BLaER1 (cell line): ENCODE measurements at regions not wholly inside any gene's neighbourhood (a gene's known extent, or its start where the extent isn't known, plus 50 kb on each side); places are given as distances from the start of the nearest gene placed in this dataset.

ENCODE experiments used
- H3K27ac ChIP-seq: shearing (Covaris generic); formaldehyde crosslinking; 2 replicates; pipeline ENCODE4 v1.8.1; 2022
- H3K27me3 ChIP-seq: shearing (Covaris generic); formaldehyde crosslinking; 2 replicates; pipeline ENCODE4 v1.8.1; 2022
- H3K36me3 ChIP-seq: shearing (Covaris generic); formaldehyde crosslinking; 2 replicates; pipeline ENCODE4 v1.8.1; 2022
- H3K4me1 ChIP-seq: shearing (Covaris generic); formaldehyde crosslinking; 2 replicates; pipeline ENCODE4 v1.8.1; 2022
- H3K4me2 ChIP-seq: shearing (Covaris generic); formaldehyde crosslinking; 2 replicates; pipeline ENCODE4 v1.8.1; 2022
- H3K4me3 ChIP-seq: shearing (Covaris generic); formaldehyde crosslinking; 2 replicates; pipeline ENCODE4 v1.8.1; 2022
- H3K9ac ChIP-seq: shearing (Covaris generic); formaldehyde crosslinking; 2 replicates; pipeline ENCODE4 v1.8.1; 2022
- H3K9me3 ChIP-seq: shearing (Covaris generic); formaldehyde crosslinking; 2 replicates; pipeline ENCODE4 v1.8.1; 2022
- H4K20me1 ChIP-seq: shearing (Covaris generic); formaldehyde crosslinking; 2 replicates; pipeline ENCODE4 v1.8.1; 2022
- Cebpa-rat ChIP-seq: shearing (Covaris generic); IDR thresholded peaks from 2 replicates; pipeline ENCODE4 v1.8.1; 2022

DNA sequence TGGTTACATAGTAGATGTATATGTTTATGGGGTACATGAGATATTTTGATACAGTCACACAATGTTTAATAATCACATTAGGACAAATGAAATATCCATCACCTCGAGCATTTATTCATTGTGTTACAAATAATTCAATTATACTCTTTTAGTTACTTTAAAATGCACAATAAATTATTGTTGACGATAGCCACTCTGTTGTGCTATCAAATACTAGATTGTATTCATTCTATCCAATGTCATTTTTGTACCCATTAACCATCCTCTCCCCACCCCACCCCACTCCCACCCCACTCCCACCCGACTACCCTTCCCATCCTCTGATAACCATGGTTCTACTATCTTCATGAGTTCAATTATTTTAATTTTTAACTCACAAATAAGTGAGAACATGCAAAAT is 585.4 kb downstream of the CDH26 start:
- no peak overlapping the region for H3K4me3 ChIP-seq
- no peaks in the 10 kb centered on the region for H3K27me3 ChIP-seq
- H3K27ac ChIP-seq: no peak overlapping the region
- H3K4me2 ChIP-seq: no peak overlapping the region
- H3K4me1 ChIP-seq: no peaks in the 10 kb centered on the region
- H3K36me3 ChIP-seq: no peaks in the 10 kb centered on the region
- H3K9me3 ChIP-seq: 0 out of 2 replicates have a peak, but pooled peaks cover 5% of the 10 kb centered on the region
- H4K20me1 ChIP-seq: no peaks in the 10 kb centered on the region
- H3K9ac ChIP-seq: no peak overlapping the region
- no peak for TF ChIP-seq Cebpa-rat

DNA sequence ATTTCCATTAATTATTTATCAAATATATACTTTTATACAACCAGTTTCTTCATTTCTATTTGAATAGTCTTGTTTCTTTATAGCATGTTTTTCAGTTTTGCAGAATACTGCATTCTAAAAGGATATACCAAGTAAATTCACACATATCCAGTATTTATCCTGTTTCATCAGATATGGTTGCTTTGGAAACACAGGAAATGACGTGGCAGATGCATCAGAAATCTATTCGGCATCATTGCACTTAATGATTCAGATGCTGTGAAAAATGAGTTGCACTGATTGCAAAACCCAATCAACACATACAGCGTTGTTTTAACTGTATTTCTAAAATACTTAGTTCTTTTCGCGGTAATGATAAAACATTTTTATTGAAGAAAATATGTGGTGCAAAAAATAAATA is 594.9 kb downstream of the CDH26 start:
- Histone ChIP-seq H4K20me1 (no peaks in the 10 kb centered on the region), H3K27me3 (no peaks in the 10 kb centered on the region), H3K27ac (no peak overlapping the region), H3K4me1 (no peaks in the 10 kb centered on the region), H3K9me3 (no peaks in the 10 kb centered on the region), H3K4me3 (no peak overlapping the region), H3K9ac (no peak overlapping the region), H3K4me2 (no peak overlapping the region), H3K36me3 (no peaks in the 10 kb centered on the region)
- TF ChIP-seq Cebpa-rat: no peak

DNA sequence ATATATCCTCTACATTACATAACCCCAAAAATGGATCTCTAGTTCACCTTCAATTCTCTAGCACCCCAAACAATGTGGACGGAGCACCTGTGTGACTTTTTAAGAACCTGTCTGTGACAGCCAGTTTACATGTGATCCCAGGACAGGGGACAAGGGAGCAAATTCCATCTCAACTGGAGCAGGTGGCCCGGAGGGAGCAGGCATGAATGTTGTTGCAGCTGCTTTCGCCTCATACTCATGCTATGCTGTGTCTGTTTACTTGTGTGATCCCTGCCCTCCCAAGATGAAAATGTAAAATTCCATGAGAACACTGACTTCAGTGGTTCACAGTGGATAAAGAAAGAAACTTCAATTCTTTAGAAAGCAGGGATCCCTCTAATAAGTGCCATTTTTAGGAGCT is 600.3 kb downstream of the CDH26 start:
- Histone ChIP-seq H4K20me1 (no peaks in the 10 kb centered on the region), H3K4me3 (no peak overlapping the region), H3K4me1 (peaks cover 22% of the 10 kb centered on the region), H3K27ac (no peak overlapping the region), H3K4me2 (no peak overlapping the region), H3K9me3 (no peaks in the 10 kb centered on the region), H3K36me3 (no peaks in the 10 kb centered on the region), H3K9ac (no peak overlapping the region), H3K27me3 (no peaks in the 10 kb centered on the region)
- no peak for TF ChIP-seq Cebpa-rat

GRCh38 chr20:60559462-60559861 is 601.2 kb downstream of the CDH26 start:
- Histone ChIP-seq H3K27me3 (no peaks in the 10 kb centered on the region), H3K4me1 (peaks cover 22% of the 10 kb centered on the region), H3K4me3 (no peak overlapping the region), H3K36me3 (no peaks in the 10 kb centered on the region), H4K20me1 (no peaks in the 10 kb centered on the region), H3K9me3 (no peaks in the 10 kb centered on the region), H3K9ac (no peak overlapping the region), H3K27ac (no peak overlapping the region), H3K4me2 (no peak overlapping the region)
- no peak for TF ChIP-seq Cebpa-rat

- Histone ChIP-seq H3K9me3 (no peaks in the 10 kb centered on the region), H3K27ac (no peak overlapping the region), H3K36me3 (no peaks in the 10 kb centered on the region), H3K4me3 (no peak overlapping the region), H3K4me2 (peak overlapping the region; percentile 1; the same call in 1 of the 2 replicates), H4K20me1 (no peaks in the 10 kb centered on the region), H3K27me3 (no peaks in the 10 kb centered on the region), H3K4me1 (peaks cover 31% of the 10 kb centered on the region), H3K9ac (no peak overlapping the region)
- TF ChIP-seq Cebpa-rat: no peak
Measured at GRCh38 chr20:60561052-60561451, 602.8 kb downstream of the CDH26 start.

- H3K36me3 ChIP-seq: no peaks in the 10 kb centered on the region
- no peak for TF ChIP-seq Cebpa-rat
- H3K4me3 ChIP-seq: no peak overlapping the region
- no peaks in the 10 kb centered on the region for H4K20me1 ChIP-seq
- no peaks in the 10 kb centered on the region for H3K9me3 ChIP-seq
- no peak overlapping the region for H3K27ac ChIP-seq
- peak overlapping the region; percentile 12; the same call in 1 of the 2 replicates for H3K4me2 ChIP-seq
- H3K27me3 ChIP-seq: no peaks in the 10 kb centered on the region
- H3K4me1 ChIP-seq: peaks cover 31% of the 10 kb centered on the region
- no peak overlapping the region for H3K9ac ChIP-seq
Measured at GRCh38 chr20:60565083-60565482, 606.9 kb downstream of the CDH26 start.

GRCh38 chr20:60565551-60565950 is 607.3 kb downstream of the CDH26 start:
- Histone ChIP-seq H3K4me2 (peak overlapping the region; percentile 2; the same call in 1 of the 2 replicates), H4K20me1 (no peaks in the 10 kb centered on the region), H3K9me3 (no peaks in the 10 kb centered on the region), H3K4me1 (peaks cover 31% of the 10 kb centered on the region), H3K27ac (no peak overlapping the region), H3K4me3 (no peak overlapping the region), H3K9ac (no peak overlapping the region), H3K36me3 (no peaks in the 10 kb centered on the region), H3K27me3 (no peaks in the 10 kb centered on the region)
- TF ChIP-seq Cebpa-rat: no peak

GRCh38 chr20:60569116-60569515 is 610.9 kb downstream of the CDH26 start:
- no peaks in the 10 kb centered on the region for H3K9me3 ChIP-seq
- H3K27me3 ChIP-seq: no peaks in the 10 kb centered on the region
- H3K4me2 ChIP-seq: no peak overlapping the region

DNA sequence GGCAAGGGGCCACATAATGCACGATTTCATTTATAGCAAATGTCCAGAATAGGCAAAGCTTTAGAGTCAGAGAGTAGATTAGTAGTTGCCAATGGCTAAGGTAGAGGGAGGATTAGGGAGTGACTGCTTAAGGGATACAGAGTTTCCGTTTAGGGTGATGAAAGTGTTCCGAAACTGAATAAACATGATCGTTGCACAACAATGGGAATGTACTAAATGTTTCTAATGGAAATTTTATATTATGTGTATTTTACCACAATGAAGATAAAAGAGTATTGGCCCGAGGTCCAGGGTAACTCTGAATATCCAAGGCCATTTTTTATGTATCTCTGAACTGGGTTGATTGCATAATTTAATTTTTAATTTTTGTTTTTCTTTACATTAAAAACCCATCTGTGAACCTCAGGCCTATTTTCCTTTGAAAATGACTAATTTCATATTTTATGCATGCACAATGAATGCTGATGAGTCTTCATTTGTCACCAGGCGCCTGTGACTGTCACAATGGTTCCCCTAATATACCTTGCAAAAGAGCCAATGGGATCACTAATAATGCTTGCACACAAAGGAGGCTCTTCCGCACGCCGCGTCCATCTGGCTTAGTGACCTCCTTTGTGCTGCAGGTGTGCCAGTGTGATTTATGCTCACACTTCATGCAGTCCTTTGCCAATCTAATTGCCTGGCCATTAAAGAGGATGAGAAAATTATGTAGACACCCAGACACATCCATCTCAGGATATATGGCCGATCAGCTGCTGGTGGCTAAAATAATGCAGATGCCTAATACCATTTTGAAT is 612.5 kb downstream of the CDH26 start:
- no peak overlapping the region for H3K4me3 ChIP-seq
- H4K20me1 ChIP-seq: no peaks in the 10 kb centered on the region
- no peak overlapping the region for H3K4me2 ChIP-seq
- TF ChIP-seq Cebpa-rat: no peak
- H3K27ac ChIP-seq: no peak overlapping the region
- no peaks in the 10 kb centered on the region for H3K27me3 ChIP-seq
- no peaks in the 10 kb centered on the region for H3K36me3 ChIP-seq
- H3K9me3 ChIP-seq: no peaks in the 10 kb centered on the region
- peaks cover under 1% of the 10 kb centered on the region; the same call in 1 of the 2 replicates for H3K4me1 ChIP-seq
- H3K9ac ChIP-seq: no peak overlapping the region

More at GRCh38 chr20:60569116-60569515, 610.9 kb downstream of the CDH26 start:
- Histone ChIP-seq H4K20me1 (no peaks in the 10 kb centered on the region), H3K4me3 (no peak overlapping the region), H3K36me3 (no peaks in the 10 kb centered on the region), H3K9ac (no peak overlapping the region), H3K4me1 (peaks cover 9% of the 10 kb centered on the region; the same call in 1 of the 2 replicates), H3K27ac (no peak overlapping the region)
- no peak for TF ChIP-seq Cebpa-rat

DNA sequence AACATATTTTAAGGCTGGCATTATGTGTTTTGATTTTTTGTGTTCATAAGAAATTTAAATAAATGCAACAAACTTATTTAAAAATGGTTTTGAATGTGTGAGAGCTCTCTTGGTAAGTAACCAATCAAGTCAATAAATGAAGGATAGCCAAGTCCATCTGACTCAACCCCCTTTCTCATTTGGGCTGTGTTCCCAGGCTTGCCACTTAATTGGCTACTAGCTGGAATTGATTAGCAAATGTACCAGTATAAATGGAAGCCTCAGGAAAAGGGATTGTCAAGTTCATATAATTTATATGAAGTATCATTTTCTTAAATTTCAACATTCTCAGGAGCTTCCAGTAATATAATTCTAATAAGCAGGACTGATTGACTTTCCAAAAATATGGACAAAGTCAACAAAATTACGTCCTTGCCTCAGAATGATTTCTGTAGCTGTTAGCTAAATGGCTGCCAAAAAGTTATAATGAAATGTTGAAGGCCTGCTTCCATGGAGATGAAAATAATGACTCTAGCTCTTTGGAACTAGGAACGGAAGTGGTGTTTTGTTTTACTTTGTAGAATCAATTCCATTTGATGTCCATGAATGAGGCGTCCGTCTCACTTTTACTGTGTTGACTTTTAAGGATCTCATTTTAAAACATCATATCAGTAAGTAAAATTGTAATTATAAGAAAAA is 614.9 kb downstream of the CDH26 start:
- Histone ChIP-seq H3K27ac (no peak overlapping the region), H3K9me3 (no peaks in the 10 kb centered on the region), H3K27me3 (no peaks in the 10 kb centered on the region), H4K20me1 (no peaks in the 10 kb centered on the region), H3K36me3 (no peaks in the 10 kb centered on the region), H3K4me2 (no peak overlapping the region), H3K4me3 (no peak overlapping the region), H3K9ac (no peak overlapping the region), H3K4me1 (no peaks in the 10 kb centered on the region)
- TF ChIP-seq Cebpa-rat: no peak
